GM18505 (cell line): ENCODE measurements at regions not wholly inside any gene's neighbourhood (a gene's known extent, or its start where the extent isn't known, plus 50 kb on each side); places are given as distances from the start of the nearest gene placed in this dataset.

ENCODE experiments used
- ATAC-seq: cut with Tn5 transposase; IDR thresholded peaks from one replicate; pipeline ENCODE4 v1.9.1; 2021; ENCODE audit not compliant: unreplicated experiment
- POLR2A ChIP-seq: IDR thresholded peaks from 4 replicates; pipeline ENCODE4 v1.6.1; 2011; ENCODE audit warnings: borderline replicate concordance; ENCODE audit not compliant: insufficient read depth, insufficient read length; ENCODE audit errors: extremely low read depth

DNA sequence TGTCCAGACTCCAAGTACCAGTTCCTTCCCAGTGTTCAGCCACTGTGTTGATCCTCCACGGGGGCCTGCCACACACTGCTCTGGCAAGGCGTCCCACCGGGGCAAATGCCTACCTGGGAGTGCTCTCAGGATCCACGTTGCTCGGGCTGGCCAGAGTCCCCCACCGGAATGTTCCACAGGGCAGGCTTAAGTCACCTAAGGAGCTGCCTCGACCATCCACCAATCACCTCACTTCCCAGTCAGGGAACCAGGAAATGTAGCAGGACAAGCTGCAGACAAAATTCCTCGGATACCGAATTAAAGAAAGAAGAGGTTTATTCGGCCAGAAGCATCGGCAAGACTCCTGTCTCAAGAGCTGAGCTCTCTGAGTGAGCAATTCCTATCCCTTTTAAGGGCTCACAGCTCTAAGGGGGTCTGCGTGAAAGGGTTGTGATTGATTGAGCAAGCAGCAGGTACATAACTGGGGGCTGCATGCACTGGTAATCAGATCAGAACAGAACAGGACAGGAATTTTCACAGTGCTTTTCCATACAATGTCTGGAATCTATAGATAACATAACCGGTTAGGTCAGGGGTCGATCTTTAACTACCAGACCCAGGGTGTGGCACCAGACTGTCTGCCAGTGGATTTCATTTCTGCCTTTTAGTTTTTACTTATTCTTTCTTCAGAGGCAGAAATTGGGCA lies 56.9 kb upstream of the EDNRB start:
- no peak for TF ChIP-seq POLR2A
- ATAC-seq, result no peak

DNA sequence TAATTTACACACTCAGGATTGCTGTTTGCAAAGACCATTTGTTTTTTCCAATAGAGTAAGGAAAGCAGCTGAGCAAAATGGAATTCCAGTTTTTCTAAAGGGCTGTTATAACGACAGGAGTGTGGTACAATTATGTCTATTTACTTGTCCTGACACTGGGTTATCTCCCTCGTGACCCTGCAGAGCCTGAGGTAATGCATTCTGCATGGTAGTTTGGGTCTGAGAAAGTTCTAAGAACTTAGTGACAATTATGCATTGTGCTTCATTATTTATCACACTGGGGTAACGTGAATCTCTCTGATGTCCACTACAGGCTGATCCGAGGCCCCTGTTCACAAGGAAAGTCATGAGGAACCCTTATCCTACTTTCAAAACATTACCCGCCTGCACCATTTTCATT lies 50.7 kb upstream of the EDNRB start:
- ATAC-seq, result no peak
- TF ChIP-seq POLR2A, result no peak
